HG03342 (cell line): ENCODE measurements at regions not wholly inside any gene's neighbourhood (a gene's known extent, or its start where the extent isn't known, plus 50 kb on each side); places are given as distances from the start of the nearest gene placed in this dataset.
A peak's percentile ranks its signal among the peaks of the same experiment; 100 is the strongest.
"Not testable (repeated sequence)": the region's sequence is repeated elsewhere in the genome, so short reads cannot be mapped to it uniquely, and the experiment has no call there.

Experiments used
- ATAC-seq: cut with Tn5 transposase; IDR thresholded peaks from one replicate; pipeline ENCODE4 v1.9.1; 2021; ENCODE audit warnings: mild to moderate bottlenecking, moderate library complexity; ENCODE audit not compliant: unreplicated experiment

- ATAC-seq = no peak
Observed at GRCh38 chr2:35495182-35495581, 860.4 kb upstream of the CRIM1 start.

DNA sequence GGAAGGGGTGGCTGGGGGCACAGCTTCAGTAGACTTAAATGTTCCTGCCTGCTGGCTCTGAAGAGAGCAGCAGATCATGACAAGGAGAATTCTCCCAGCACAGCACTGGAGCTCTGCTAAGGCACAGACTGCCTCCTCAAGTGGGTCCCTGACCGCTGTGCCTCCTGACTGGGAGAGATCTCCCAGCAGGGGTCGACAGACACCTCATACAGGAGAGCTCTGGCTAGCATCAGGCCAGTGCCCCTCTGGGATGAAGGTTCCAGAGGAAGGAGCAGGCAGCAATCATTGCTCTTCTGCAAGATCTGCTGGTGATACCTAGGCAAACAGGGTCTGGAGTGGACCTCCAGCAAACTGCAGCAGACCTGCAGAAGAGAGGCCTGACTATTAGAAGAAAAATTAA is 877.5 kb upstream of the CRIM1 start:
- ATAC-seq = not testable (repeated sequence)

GRCh38 chr2:35468245-35468644 is 887.3 kb upstream of the CRIM1 start:
- ATAC-seq = no peak

- ATAC-seq = no peak
Observed at GRCh38 chr2:35463805-35464596, 891.6 kb upstream of the CRIM1 start.

DNA sequence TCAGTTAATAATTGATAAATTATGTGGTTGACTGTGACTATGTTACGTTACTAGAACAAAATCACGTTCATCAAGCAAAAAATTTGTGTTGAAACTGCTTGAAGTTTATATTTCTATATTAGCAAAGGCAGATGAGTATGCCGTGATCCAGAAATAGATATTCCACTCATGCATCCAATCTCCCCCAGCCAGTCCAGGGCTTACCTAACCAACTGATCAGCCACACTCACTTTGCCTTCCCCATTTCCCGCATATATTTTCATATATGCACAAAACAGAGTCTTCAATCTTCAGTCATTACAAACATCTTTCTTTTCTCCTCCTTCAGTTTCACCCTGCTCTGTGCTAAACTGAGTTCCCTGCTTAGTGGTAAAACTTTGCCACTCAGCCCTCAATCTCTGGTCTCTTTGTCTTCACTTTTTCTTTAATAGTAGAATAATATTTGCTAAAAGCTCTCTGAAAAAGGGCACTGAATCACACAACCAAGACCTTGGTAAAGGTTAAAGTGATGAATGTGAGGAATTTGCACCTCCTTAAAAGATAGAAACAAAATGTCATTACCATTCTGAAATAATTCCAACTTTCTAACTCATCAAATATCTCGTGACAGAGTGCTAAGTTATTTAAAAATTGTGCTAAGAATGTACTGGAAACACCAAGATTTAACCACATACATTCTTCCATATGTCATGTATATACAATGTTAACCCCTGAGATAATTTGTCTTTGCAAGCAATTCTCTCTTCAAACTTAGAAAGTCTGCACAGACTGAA is 893.2 kb upstream of the CRIM1 start:
- ATAC-seq = no peak

- ATAC-seq = no peak
Observed at GRCh38 chr2:35461406-35461805, 894.2 kb upstream of the CRIM1 start.

DNA sequence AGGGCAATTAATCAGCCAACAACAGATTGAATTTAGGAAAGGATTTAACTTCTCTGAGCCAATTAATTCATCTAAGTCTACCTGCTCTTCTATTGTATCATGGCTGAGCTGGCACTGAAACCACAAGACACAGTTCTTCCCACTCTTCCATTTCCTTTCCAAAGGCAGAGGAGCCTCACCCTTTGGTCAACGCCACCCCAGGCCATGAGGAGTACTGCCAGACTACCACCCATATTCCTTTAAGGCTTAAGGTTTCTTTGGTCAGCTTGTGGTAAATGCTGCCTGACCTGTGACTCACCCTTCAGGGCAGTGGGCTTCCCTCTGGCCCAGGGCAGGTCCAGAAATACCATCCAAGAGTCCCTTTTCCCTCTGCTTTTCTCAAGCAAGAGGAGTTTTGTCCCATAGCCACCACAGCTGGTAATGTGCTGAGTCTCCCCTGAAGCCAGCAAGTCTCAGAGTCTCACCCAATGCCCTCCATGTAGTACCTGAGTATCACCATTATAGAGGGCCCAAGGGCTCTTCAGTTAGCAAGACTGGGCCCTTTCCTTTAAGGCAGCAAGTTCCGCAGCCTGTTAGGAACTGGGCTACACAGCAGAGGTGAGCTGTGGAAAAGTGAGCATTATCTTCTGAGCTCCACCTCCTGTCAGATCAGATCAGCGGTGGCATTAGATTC is 900.5 kb upstream of the CRIM1 start:
- ATAC-seq = no peak

DNA sequence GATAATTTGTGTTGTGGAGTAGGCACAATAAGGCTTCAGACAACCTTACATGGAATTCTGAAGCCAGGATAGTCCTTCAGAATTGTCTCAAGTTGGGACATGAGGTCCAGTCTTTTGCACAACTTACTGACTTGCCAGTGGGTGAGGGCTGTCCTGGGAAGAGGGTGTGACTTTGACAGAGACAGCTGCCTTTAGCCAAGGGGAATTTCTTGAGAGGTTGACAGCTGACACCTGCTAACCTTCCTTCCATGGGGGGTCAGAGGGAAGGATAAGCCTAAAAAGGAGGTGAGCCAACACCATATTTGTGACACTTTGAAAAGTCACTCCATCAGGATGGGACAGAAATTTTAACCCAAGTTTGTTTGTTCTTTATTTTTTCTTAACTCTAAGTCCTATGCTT is 907.8 kb upstream of the CRIM1 start:
- no peak for ATAC-seq

GRCh38 chr2:35447215-35447614 is 908.4 kb upstream of the CRIM1 start:
- ATAC-seq = no peak

- no peak for ATAC-seq
Observed at GRCh38 chr2:35443087-35443486, 912.5 kb upstream of the CRIM1 start.

DNA sequence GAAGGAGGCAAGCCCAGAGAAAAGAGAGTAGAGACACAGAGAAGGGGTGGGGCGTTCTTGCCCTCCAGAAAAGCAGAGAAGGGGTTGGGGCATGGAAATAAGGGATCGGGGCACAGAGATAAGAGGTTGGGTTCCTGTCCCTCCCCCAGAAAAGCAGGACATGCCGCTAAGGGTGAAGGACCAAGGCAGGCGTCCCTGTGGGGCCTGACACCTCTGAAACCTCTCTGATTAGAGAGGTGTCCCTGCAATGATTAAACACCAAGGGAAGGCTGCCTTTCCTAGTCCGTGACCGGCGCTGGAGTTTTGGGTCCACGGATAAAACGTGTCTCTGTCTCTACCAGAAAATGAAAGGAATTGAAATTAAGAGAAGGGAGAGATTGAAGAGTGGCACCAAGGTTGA is 914.0 kb upstream of the CRIM1 start:
- ATAC-seq = not testable (repeated sequence)

DNA sequence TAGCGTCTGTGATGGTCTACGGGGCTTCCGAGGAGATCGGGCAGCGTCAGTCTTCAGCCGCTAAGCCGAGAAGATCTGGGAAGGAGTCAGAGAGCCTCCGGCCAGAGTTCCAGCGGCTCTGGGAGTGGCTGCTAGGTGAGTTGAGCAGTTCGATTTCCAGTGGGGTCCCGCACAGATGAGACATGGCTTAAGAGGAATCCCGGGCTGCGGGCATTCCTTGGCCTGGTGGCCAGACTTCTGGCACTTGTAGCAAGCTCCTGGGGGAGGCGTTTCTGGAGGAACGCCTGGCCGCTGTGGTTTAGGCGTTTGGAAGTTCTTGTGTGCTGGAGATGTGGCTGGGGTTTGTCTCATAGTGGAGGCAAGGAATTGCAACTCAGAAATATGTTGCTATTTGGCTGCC is 915.3 kb upstream of the CRIM1 start:
- ATAC-seq = not testable (repeated sequence)

DNA sequence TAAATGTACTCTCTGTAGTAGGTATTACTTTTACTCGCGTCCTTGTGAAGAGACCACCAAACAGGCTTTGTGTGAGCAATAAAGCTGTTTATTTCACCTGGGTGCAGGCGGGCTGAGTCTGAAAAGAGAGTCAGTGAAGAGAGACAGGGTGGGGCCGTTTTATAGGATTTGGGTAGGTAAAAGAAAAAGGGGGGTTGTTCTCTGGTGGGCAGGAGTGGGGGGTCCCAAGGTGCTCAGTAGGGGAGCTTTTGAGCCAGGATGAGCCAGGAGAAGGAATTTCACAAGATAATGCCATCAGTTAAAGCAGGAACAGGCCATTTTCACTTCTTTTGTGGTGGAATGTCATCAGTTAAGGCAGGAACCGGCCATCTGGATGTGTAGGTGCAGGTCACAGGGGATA is 918.7 kb upstream of the CRIM1 start:
- not testable (repeated sequence) for ATAC-seq

GRCh38 chr2:35428548-35428947 is 927.0 kb upstream of the CRIM1 start:
- peak; percentile 56 for ATAC-seq

DNA sequence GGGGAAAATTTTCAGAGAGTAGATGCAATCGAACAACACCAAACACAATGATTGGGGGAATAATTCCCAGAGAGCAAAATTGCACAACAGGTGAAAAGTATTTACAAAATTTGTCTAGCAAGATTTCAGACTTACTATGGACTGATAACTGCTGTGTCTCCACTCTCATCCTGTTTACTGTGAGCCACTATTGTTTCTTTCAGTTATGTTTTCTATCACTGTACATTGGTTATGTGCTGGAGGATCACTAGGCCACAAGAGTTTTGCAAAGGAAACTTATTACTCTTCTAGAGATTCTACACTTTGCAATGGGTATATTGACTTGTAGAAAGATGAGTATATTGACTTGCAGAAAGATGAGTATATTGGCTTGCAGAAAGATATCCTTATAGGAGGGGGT is 934.1 kb upstream of the CRIM1 start:
- ATAC-seq = no peak

GRCh38 chr2:35417293-35417692 is 938.3 kb upstream of the CRIM1 start:
- no peak for ATAC-seq

DNA sequence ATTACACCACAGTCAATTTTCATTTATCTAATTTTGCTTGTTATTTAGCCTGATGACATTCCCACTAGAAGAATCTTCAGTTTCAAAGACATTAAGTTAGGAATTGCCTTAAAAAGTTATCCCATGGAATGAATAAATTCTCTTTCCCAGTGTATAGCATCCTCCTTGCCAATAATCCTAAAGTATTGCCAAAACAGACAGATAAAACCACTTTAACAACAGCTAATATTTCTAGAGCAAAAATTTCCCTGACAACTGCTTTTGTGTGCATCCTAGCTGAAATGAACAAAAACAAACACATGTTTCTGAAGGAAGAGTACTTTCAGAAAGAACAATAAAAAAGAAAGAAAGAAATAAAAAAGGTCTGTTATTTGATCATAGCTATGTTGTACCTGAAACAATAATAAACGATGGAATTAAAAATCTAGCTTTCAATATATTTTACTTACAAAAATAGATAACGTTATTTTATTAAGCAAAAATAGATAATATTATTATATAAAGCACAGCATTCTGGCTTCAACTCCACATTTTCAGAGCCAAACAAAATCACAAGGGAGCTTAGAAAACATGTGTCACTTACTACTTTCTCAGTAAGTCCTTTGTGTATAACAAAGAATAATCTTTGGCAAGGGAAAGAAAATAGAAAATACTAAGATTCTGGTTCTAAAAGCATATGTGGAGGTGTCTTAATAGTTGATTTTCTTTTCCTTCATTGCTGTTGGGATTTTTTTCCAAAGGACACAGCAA is 939.0 kb upstream of the CRIM1 start:
- ATAC-seq = no peak

GRCh38 chr2:35415942-35416341 is 939.6 kb upstream of the CRIM1 start:
- ATAC-seq = no peak

DNA sequence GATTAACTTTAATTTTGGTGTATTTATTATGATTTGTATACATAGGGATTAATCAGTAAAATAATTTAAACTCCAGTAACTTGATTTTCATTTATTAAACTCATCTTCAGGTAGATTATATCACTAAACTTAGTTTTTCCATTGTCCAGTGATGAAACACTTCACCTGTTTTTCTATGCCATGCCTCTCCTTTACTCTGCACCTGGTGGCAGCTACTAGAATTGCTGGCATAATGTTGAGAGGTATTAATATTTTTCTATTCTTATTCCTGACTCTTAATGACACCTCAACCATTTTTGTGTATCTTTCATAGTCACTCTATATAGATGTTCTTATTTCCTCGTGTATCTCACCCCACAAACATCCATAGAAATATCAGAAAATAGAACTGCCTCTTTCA is 940.3 kb upstream of the CRIM1 start:
- ATAC-seq = no peak

DNA sequence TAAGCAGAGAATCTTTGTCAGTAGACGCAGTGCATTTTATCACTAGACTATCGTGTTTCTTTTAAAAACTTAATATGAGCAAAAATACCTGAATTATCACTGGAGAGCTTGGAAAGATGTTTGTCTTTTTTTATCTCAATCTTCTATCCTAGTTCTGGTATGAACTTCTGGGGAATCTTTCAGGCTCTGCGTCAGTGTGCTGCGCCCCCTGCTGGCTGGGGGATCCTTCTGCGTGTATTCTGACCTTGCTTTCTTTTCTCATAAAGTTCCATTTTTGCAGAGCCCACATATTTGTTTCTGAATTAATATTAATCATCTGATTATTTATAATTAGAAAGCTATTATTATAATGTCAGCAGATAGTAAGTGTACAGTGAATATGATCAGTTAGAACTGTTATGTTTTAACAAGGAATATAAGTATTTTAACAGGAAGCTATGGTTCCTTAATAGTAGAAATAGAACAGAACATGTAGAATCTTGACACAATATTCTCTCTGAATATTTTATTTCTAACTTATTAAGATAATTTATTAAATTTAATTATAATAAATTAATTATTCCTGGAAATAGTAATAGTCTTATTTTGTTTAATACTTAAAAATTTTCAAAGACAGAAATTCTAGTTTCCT is 945.0 kb upstream of the CRIM1 start:
- ATAC-seq = peak; percentile 87

DNA sequence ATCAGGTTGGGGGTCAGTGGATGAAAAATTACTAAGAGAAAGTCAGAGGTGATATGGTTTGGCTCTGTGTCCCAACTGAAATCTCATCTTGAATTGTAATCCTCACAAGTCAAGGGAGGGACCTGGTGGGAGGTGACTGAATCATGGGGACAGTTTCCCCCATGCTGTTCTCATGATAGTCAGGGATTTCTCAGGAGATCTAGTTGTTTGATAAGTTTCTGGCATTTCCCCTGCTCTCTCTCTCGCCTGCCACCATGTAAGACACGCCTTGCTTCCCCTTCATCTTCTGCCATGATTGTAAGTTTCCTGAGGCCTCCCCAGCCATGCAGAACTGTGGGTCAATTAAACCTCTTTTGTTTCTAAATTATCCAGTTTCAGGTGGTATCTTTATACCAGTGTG is 945.8 kb upstream of the CRIM1 start:
- no peak for ATAC-seq
